Nephron progenitor cell (in vitro differentiated cells): ENCODE measurements at regions not wholly inside any gene's neighbourhood (a gene's known extent, or its start where the extent isn't known, plus 50 kb on each side); places are given as distances from the start of the nearest gene placed in this dataset.

ENCODE experiments used
- DNase-seq: peaks from one replicate; pipeline ENCODE4 v3.0.0; 2021
- H3K27ac Mint-ChIP-seq: 2 replicates; pipeline ENCODE4 v1.8.0; 2021; ENCODE audit warnings: mild to moderate bottlenecking, moderate library complexity, mixed read lengths
- H3K27me3 Mint-ChIP-seq: 2 replicates; pipeline ENCODE4 v1.8.0; 2021; ENCODE audit warnings: mild to moderate bottlenecking, low read depth, mixed read lengths; ENCODE audit not compliant: poor library complexity
- H3K36me3 Mint-ChIP-seq: 2 replicates; pipeline ENCODE4 v1.8.0; 2021; ENCODE audit warnings: low read depth, mixed read lengths
- H3K4me1 Mint-ChIP-seq: 2 replicates; pipeline ENCODE4 v1.8.0; 2021; ENCODE audit warnings: mixed read lengths
- H3K4me3 Mint-ChIP-seq: 2 replicates; pipeline ENCODE4 v1.8.0; 2021; ENCODE audit warnings: mild to moderate bottlenecking, moderate library complexity, mixed read lengths
- H3K9me3 Mint-ChIP-seq: 2 replicates; pipeline ENCODE4 v1.8.0; 2021; ENCODE audit warnings: mild to moderate bottlenecking, moderate library complexity, mixed read lengths
- CTCF ChIP-seq: fragments of 200-600 bp; sonication (generic); IDR thresholded peaks from 2 replicates; pipeline ENCODE4 v1.5.0; 2021; ENCODE audit warnings: antibody characterized with exemption

- Mint-ChIP-seq H3K27me3 (peaks cover 3% of the 10 kb centered on the region), H3K9me3 (peaks cover 18% of the 10 kb centered on the region), H3K36me3 (no peaks in the 10 kb centered on the region), H3K4me1 (no peaks in the 10 kb centered on the region), H3K27ac (no peak overlapping the region), H3K4me3 (no peak overlapping the region)
- no peak for TF ChIP-seq CTCF
- no peak for DNase-seq
Measured at GRCh38 chr14:30257946-30258661, 300.9 kb upstream of the G2E3 start.

- DNase-seq: no peak
- Mint-ChIP-seq H3K27me3 (peaks cover 6% of the 10 kb centered on the region), H3K9me3 (peaks cover 10% of the 10 kb centered on the region), H3K4me3 (no peak overlapping the region), H3K4me1 (no peaks in the 10 kb centered on the region), H3K27ac (no peak overlapping the region), H3K36me3 (no peaks in the 10 kb centered on the region)
- no peak for TF ChIP-seq CTCF
Measured at GRCh38 chr14:30260833-30261607, 297.9 kb upstream of the G2E3 start.

- TF ChIP-seq CTCF: no peak
- no peak for DNase-seq
- H3K9me3 Mint-ChIP-seq: no peaks in the 10 kb centered on the region
- H3K27me3 Mint-ChIP-seq: peaks cover 6% of the 10 kb centered on the region
- H3K4me1 Mint-ChIP-seq: no peaks in the 10 kb centered on the region
- no peak overlapping the region for H3K4me3 Mint-ChIP-seq
- H3K36me3 Mint-ChIP-seq: no peaks in the 10 kb centered on the region
- H3K27ac Mint-ChIP-seq: no peak overlapping the region
Measured at GRCh38 chr14:30264161-30264560, 294.8 kb upstream of the G2E3 start.

- peaks cover 8% of the 10 kb centered on the region for H3K4me1 Mint-ChIP-seq
- H3K27ac Mint-ChIP-seq: no peak overlapping the region
- H3K27me3 Mint-ChIP-seq: peaks cover 14% of the 10 kb centered on the region
- no peaks in the 10 kb centered on the region for H3K9me3 Mint-ChIP-seq
- H3K4me3 Mint-ChIP-seq: no peak overlapping the region
- no peaks in the 10 kb centered on the region for H3K36me3 Mint-ChIP-seq
- TF ChIP-seq CTCF: no peak
- DNase-seq: no peak
Measured at GRCh38 chr14:30266290-30266689, 292.7 kb upstream of the G2E3 start.

GRCh38 chr14:30267141-30267540 lies 291.8 kb upstream of the G2E3 start:
- H3K36me3 Mint-ChIP-seq: no peaks in the 10 kb centered on the region
- DNase-seq: no peak
- no peak for TF ChIP-seq CTCF
- H3K27ac Mint-ChIP-seq: no peak overlapping the region
- H3K27me3 Mint-ChIP-seq: peaks cover 12% of the 10 kb centered on the region
- H3K9me3 Mint-ChIP-seq: no peaks in the 10 kb centered on the region
- H3K4me1 Mint-ChIP-seq: peaks cover 12% of the 10 kb centered on the region
- H3K4me3 Mint-ChIP-seq: no peak overlapping the region
